ENCODE measurements at regions not wholly inside any gene's neighbourhood (a gene's known extent, or its start where the extent isn't known, plus 50 kb on each side); places are given as distances from the start of the nearest gene placed in this dataset.

DNA sequence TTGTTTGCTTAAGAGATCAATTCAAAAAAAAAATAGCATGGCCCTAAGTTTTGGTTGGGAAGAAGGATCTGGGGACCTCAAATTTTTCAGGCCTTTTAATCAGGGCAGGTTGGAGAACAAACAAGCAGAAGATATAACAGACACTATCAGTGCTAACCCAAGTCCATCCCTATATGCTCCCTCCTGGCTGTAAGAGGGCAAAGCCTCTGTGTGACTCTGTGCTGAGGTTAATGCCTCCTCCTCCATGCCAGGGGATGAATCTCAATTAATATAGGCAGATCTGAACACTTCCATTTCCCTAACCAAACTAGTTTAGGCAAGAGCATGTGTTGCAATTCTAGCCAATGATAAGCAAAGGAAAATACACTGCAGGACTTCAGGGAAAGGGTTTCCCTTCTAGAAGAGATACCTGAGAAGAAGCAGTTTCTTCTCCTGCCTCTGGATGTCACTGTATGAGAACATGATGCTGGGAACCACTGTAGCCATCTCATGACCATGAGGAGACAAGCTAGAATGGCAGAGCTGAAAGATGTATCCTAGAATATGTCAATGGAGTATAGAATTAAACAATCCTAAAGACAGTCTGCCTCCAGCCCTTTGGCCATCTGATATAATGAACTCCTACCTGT is 76.0 kb downstream of the CHD9NB start:
- TF ChIP-seq, protein P1, sequence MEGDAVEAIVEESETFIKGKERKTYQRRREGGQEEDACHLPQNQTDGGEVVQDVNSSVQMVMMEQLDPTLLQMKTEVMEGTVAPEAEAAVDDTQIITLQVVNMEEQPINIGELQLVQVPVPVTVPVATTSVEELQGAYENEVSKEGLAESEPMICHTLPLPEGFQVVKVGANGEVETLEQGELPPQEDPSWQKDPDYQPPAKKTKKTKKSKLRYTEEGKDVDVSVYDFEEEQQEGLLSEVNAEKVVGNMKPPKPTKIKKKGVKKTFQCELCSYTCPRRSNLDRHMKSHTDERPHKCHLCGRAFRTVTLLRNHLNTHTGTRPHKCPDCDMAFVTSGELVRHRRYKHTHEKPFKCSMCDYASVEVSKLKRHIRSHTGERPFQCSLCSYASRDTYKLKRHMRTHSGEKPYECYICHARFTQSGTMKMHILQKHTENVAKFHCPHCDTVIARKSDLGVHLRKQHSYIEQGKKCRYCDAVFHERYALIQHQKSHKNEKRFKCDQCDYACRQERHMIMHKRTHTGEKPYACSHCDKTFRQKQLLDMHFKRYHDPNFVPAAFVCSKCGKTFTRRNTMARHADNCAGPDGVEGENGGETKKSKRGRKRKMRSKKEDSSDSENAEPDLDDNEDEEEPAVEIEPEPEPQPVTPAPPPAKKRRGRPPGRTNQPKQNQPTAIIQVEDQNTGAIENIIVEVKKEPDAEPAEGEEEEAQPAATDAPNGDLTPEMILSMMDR (IDR thresholded peaks at IDR 0.05) = peak; percentile 41
- no peak for TF ChIP-seq EZH2 (IDR thresholded peaks at IDR 0.05)

Data from neural progenitor cell (in vitro differentiated cells).